ENCODE measurements at regions not wholly inside any gene's neighbourhood (a gene's known extent, or its start where the extent isn't known, plus 50 kb on each side); places are given as distances from the start of the nearest gene placed in this dataset.
A peak's percentile ranks its signal among the peaks of the same experiment; 100 is the strongest.

DNA sequence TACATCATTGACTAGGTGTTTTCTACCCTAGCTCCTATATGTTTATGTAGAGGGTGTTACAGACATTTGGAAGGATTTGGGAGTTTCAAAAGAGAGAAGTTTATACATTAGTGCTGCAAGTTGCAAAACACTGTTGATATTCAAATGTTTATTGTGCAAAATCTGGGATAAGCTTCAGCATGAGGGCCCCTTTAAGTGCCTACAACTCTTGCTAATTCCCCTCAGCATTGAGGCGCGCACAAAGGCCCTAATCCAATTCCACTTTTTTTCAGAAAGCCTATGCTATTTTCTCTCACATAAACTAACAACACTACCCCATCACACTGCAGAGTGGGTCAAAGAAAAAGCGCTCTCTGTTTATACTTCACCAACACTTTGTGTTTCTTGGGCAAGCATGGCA, 208.0 kb downstream of the NR2F2 start:
- Histone ChIP-seq H3K36me3 (replicated peaks) (no peaks in the 10 kb centered on the region), H3K4me3 (no peak overlapping the region), H3K9me3 (no peaks in the 10 kb centered on the region), H3K27me3 (ENCODE audit: low read depth) (peaks cover 8% of the 10 kb centered on the region; the same call in 1 of the 2 replicates), H3K4me1 (peaks cover 16% of the 10 kb centered on the region)
- in situ Hi-C loops (cut with MboI; ENCODE audit: low sequenced_read_pairs) = no loop called here
- peak; percentile 74 to 93 for DNase-seq (ENCODE audit: low spot score in 2 of 2)

DNA sequence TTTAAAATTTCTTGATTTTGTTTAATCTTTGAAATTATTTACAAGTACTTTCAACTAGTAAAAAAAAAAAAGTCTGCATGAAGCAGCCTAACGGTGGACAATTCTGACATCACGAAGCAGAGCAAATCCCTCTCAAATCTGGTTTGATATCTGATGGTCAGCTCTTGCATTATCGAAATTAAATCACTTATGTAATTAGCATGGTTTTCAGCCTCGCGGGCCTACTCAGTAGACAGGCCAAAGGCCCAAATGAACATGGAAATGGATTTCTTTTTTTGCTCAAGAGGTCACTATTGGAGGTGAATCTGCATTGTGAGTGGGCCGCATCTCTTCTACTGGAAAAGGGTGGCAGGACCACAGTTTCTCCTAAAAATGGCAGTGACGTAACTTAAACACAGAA, 209.8 kb downstream of the NR2F2 start:
- H3K36me3 ChIP-seq (replicated peaks) = no peaks in the 10 kb centered on the region
- H3K27me3 ChIP-seq (ENCODE audit: low read depth) = peaks cover 3% of the 10 kb centered on the region; the same call in 1 of the 2 replicates
- peaks cover 16% of the 10 kb centered on the region for H3K4me1 ChIP-seq
- in situ Hi-C loops (cut with MboI; ENCODE audit: low sequenced_read_pairs) = no loop called here
- H3K9me3 ChIP-seq = no peaks in the 10 kb centered on the region
- H3K4me3 ChIP-seq = no peak overlapping the region
- no peak for DNase-seq (ENCODE audit: low spot score in 2 of 2)

GRCh38 chr15:96542130-96542770, 211.8 kb downstream of the NR2F2 start:
- Histone ChIP-seq H3K27me3 (ENCODE audit: low read depth) (no peaks in the 10 kb centered on the region), H3K4me1 (peaks cover 16% of the 10 kb centered on the region), H3K4me3 (no peak overlapping the region), H3K36me3 (replicated peaks) (no peaks in the 10 kb centered on the region), H3K9me3 (no peaks in the 10 kb centered on the region)
- DNase-seq (ENCODE audit: low spot score in 2 of 2) = no peak
- in situ Hi-C loops (cut with MboI; ENCODE audit: low sequenced_read_pairs) = no loop called here

DNA sequence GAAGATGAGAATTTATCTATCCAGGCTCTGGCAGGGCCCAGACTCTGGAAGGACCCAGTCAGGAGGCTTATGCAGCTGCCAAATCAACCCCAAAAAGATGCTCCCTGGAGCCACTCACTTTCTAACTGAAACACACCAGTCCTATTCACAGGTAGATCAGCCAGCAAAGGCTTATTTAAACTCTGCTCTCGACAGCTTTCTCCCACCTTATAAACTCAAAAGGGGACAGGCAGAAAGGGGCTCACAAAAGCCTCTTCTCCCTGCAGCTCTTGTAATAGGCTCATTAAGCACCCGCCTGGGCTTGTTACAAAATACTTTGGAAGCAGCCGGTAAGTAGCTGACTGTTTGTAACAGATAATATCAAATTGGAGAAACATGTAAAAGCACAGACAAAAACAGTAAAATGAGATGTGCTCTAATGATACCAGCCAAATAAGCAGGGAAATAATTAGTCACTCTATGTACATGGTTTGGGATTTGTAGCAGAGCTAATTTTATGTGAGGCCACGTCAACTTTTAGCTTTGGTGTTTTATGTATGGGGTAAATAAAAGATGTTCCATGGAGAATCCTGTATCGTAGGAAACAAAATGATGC, 213.8 kb downstream of the NR2F2 start:
- Histone ChIP-seq H3K9me3 (no peaks in the 10 kb centered on the region), H3K36me3 (replicated peaks) (no peaks in the 10 kb centered on the region), H3K4me1 (peaks cover under 1% of the 10 kb centered on the region; the same call in 1 of the 2 replicates), H3K4me3 (no peak overlapping the region), H3K27me3 (ENCODE audit: low read depth) (no peaks in the 10 kb centered on the region)
- in situ Hi-C loops (cut with MboI; ENCODE audit: low sequenced_read_pairs) = no loop called here
- DNase-seq (ENCODE audit: low spot score in 2 of 2) = no peak

- H3K4me1 ChIP-seq = no peaks in the 10 kb centered on the region
- in situ Hi-C loops (cut with MboI; ENCODE audit: low sequenced_read_pairs) = no loop called here
- H3K4me3 ChIP-seq = no peak overlapping the region
- no peaks in the 10 kb centered on the region for H3K27me3 ChIP-seq (ENCODE audit: low read depth)
- no peaks in the 10 kb centered on the region for H3K36me3 ChIP-seq (replicated peaks)
- no peaks in the 10 kb centered on the region for H3K9me3 ChIP-seq
- no peak for DNase-seq (ENCODE audit: low spot score in 2 of 2)
These were observed 218.6 kb downstream of the NR2F2 start for GRCh38 chr15:96549136-96549535.

- in situ Hi-C loops (cut with MboI; ENCODE audit: low sequenced_read_pairs) = no loop called here
- Histone ChIP-seq H3K4me1 (no peaks in the 10 kb centered on the region), H3K4me3 (no peak overlapping the region), H3K36me3 (replicated peaks) (no peaks in the 10 kb centered on the region), H3K27me3 (ENCODE audit: low read depth) (no peaks in the 10 kb centered on the region), H3K9me3 (no peaks in the 10 kb centered on the region)
- no peak for DNase-seq (ENCODE audit: low spot score in 2 of 2)
These were observed 220.7 kb downstream of the NR2F2 start for GRCh38 chr15:96551196-96551595.

DNA sequence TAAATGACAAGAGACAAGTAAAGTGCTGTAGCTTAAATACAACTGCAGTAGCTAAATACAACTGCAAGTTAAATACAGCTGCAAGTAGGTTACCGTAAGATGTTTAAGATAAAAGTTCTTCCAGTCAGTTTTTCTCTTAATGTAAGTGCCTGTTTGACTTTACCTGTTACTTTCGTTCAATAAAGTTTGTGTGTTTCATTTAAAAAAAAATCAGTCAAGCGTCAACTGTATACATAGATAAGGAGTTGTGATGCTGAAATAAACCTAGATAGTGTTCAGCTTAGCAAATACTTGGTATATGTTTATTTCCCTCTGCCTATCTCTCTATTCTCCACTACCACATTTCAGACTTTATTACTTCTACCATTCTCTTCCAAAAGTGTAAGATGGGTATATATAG, 221.2 kb downstream of the NR2F2 start:
- Histone ChIP-seq H3K27me3 (ENCODE audit: low read depth) (no peaks in the 10 kb centered on the region), H3K4me3 (no peak overlapping the region), H3K9me3 (no peaks in the 10 kb centered on the region), H3K36me3 (replicated peaks) (no peaks in the 10 kb centered on the region), H3K4me1 (no peaks in the 10 kb centered on the region)
- no peak for DNase-seq (ENCODE audit: low spot score in 2 of 2)
- in situ Hi-C loops (cut with MboI; ENCODE audit: low sequenced_read_pairs) = no loop called here

GRCh38 chr15:96553006-96553405, 222.5 kb downstream of the NR2F2 start:
- in situ Hi-C loops (cut with MboI; ENCODE audit: low sequenced_read_pairs) = no loop called here
- Histone ChIP-seq H3K9me3 (no peaks in the 10 kb centered on the region), H3K36me3 (replicated peaks) (no peaks in the 10 kb centered on the region), H3K4me1 (no peaks in the 10 kb centered on the region), H3K4me3 (no peak overlapping the region), H3K27me3 (ENCODE audit: low read depth) (no peaks in the 10 kb centered on the region)
- no peak for DNase-seq (ENCODE audit: low spot score in 2 of 2)

GRCh38 chr15:96553451-96553850, 223.0 kb downstream of the NR2F2 start:
- Histone ChIP-seq H3K36me3 (replicated peaks) (no peaks in the 10 kb centered on the region), H3K27me3 (ENCODE audit: low read depth) (no peaks in the 10 kb centered on the region), H3K9me3 (no peaks in the 10 kb centered on the region), H3K4me1 (no peaks in the 10 kb centered on the region), H3K4me3 (no peak overlapping the region)
- DNase-seq (ENCODE audit: low spot score in 2 of 2) = no peak
- in situ Hi-C loops (cut with MboI; ENCODE audit: low sequenced_read_pairs) = no loop called here

- no peak overlapping the region for H3K4me3 ChIP-seq
- H3K27me3 ChIP-seq (ENCODE audit: low read depth) = no peaks in the 10 kb centered on the region
- in situ Hi-C loops (cut with MboI; ENCODE audit: low sequenced_read_pairs) = no loop called here
- DNase-seq (ENCODE audit: low spot score in 2 of 2) = no peak
- H3K9me3 ChIP-seq = no peaks in the 10 kb centered on the region
- no peaks in the 10 kb centered on the region for H3K36me3 ChIP-seq (replicated peaks)
- H3K4me1 ChIP-seq = no peaks in the 10 kb centered on the region
These were observed 223.4 kb downstream of the NR2F2 start for GRCh38 chr15:96553931-96554330.

GRCh38 chr15:96554541-96554940, 224.0 kb downstream of the NR2F2 start:
- in situ Hi-C loops (cut with MboI; ENCODE audit: low sequenced_read_pairs) = no loop called here
- Histone ChIP-seq H3K27me3 (ENCODE audit: low read depth) (no peaks in the 10 kb centered on the region), H3K4me3 (no peak overlapping the region), H3K9me3 (no peaks in the 10 kb centered on the region), H3K4me1 (no peaks in the 10 kb centered on the region), H3K36me3 (replicated peaks) (no peaks in the 10 kb centered on the region)
- no peak for DNase-seq (ENCODE audit: low spot score in 2 of 2)

- H3K9me3 ChIP-seq = no peaks in the 10 kb centered on the region
- H3K4me1 ChIP-seq = no peaks in the 10 kb centered on the region
- H3K4me3 ChIP-seq = no peak overlapping the region
- in situ Hi-C loops (cut with MboI; ENCODE audit: low sequenced_read_pairs) = no loop called here
- no peaks in the 10 kb centered on the region for H3K36me3 ChIP-seq (replicated peaks)
- DNase-seq (ENCODE audit: low spot score in 2 of 2) = no peak
- no peaks in the 10 kb centered on the region for H3K27me3 ChIP-seq (ENCODE audit: low read depth)
These were observed 228.6 kb downstream of the NR2F2 start for GRCh38 chr15:96559087-96559486.

- in situ Hi-C loops (cut with MboI; ENCODE audit: low sequenced_read_pairs) = no loop called here
- H3K9me3 ChIP-seq = no peaks in the 10 kb centered on the region
- DNase-seq (ENCODE audit: low spot score in 2 of 2) = no peak
- no peak overlapping the region for H3K4me3 ChIP-seq
- no peaks in the 10 kb centered on the region for H3K4me1 ChIP-seq
- no peaks in the 10 kb centered on the region for H3K36me3 ChIP-seq (replicated peaks)
- H3K27me3 ChIP-seq (ENCODE audit: low read depth) = no peaks in the 10 kb centered on the region
These were observed 229.1 kb downstream of the NR2F2 start for GRCh38 chr15:96559631-96560030.

DNA sequence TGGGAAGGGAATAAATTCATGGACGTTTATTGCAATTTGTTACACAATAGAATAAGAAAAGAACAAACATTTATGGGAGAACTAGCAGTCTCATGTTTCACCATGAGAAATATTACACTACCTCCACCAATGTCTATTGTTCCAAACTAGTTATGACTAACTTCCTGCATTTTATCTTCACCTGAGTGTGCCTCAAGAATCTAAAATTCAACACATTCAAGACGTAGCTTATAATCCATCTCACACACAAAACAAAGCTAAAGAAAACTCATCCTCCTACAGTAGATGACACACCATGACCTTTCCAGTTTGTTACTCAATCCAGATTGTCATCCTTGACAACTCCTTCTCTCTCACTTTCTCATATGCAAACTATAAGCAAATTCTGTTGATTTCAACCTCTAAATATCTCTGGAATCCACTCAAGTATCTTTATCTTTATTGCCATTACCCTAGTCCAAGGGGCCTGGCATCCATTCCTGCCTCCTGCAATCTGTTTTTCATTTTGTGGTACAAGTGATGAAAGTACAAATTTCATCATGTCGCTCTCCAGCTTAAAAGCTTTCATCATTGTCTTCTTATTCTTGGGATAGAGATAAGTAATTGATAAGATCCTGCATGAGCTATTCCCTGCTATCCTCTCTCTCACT, 229.9 kb downstream of the NR2F2 start:
- H3K27me3 ChIP-seq (ENCODE audit: low read depth) = no peaks in the 10 kb centered on the region
- DNase-seq (ENCODE audit: low spot score in 2 of 2) = no peak
- no peaks in the 10 kb centered on the region for H3K36me3 ChIP-seq (replicated peaks)
- in situ Hi-C loops (cut with MboI; ENCODE audit: low sequenced_read_pairs) = no loop called here
- no peaks in the 10 kb centered on the region for H3K9me3 ChIP-seq
- no peaks in the 10 kb centered on the region for H3K4me1 ChIP-seq
- no peak overlapping the region for H3K4me3 ChIP-seq

Measured in HAP-1 (cell line).